NAMALWA (cell line): ENCODE measurements at regions not wholly inside any gene's neighbourhood (a gene's known extent, or its start where the extent isn't known, plus 50 kb on each side); places are given as distances from the start of the nearest gene placed in this dataset.
A peak's percentile ranks its signal among the peaks of the same experiment; 100 is the strongest.

Experiments used
- DNase-seq: peaks from one replicate; pipeline ENCODE4 v3.0.0-alpha.2; 2015; ENCODE audit warnings: low spot score

GRCh38 chr1:224504297-224505041, 69.9 kb upstream of the WDR26 start:
- DNase-seq = no peak

- no peak for DNase-seq
Measured at GRCh38 chr1:224505454-224506093, 71.0 kb upstream of the WDR26 start.

GRCh38 chr1:224506141-224506814, 71.7 kb upstream of the WDR26 start:
- DNase-seq = no peak

- DNase-seq = no peak
Measured at GRCh38 chr1:224507771-224508523, 73.3 kb upstream of the WDR26 start.

GRCh38 chr1:224509907-224510306, 75.3 kb upstream of the WDR26 start:
- DNase-seq = no peak

GRCh38 chr1:224510880-224511645, 76.5 kb upstream of the WDR26 start:
- no peak for DNase-seq

GRCh38 chr1:224512600-224513151, 78.1 kb upstream of the WDR26 start:
- no peak for DNase-seq

GRCh38 chr1:224513383-224513782, 78.8 kb upstream of the WDR26 start:
- DNase-seq = no peak

GRCh38 chr1:224513787-224514209, 79.2 kb upstream of the WDR26 start:
- DNase-seq = peak; percentile 87

- DNase-seq = no peak
Measured at GRCh38 chr1:224517171-224517570, 82.6 kb upstream of the WDR26 start.

- no peak for DNase-seq
Measured at GRCh38 chr1:224518528-224518927, 83.9 kb upstream of the WDR26 start.

GRCh38 chr1:224519874-224520273, 85.3 kb upstream of the WDR26 start:
- DNase-seq = no peak

GRCh38 chr1:224520808-224521207, 86.2 kb upstream of the WDR26 start:
- DNase-seq = no peak

GRCh38 chr1:224521904-224522734, 87.5 kb upstream of the WDR26 start:
- DNase-seq = no peak

- no peak for DNase-seq
Measured at GRCh38 chr1:224523676-224524075, 89.1 kb upstream of the WDR26 start.

- no peak for DNase-seq
Measured at GRCh38 chr1:224524679-224525078, 90.1 kb upstream of the WDR26 start.

GRCh38 chr1:224525411-224526040, 90.6 kb upstream of the CNIH3 start:
- no peak for DNase-seq

GRCh38 chr1:224526771-224527170, 89.3 kb upstream of the CNIH3 start:
- no peak for DNase-seq

- no peak for DNase-seq
Measured at GRCh38 chr1:224528900-224529299, 87.2 kb upstream of the CNIH3 start.

- no peak for DNase-seq
Measured at GRCh38 chr1:224529844-224530243, 86.3 kb upstream of the CNIH3 start.
